H9 (cell line): ENCODE measurements at regions not wholly inside any gene's neighbourhood (a gene's known extent, or its start where the extent isn't known, plus 50 kb on each side); places are given as distances from the start of the nearest gene placed in this dataset.
A peak's percentile ranks its signal among the peaks of the same experiment; 100 is the strongest.

Experiments used
- DNase-seq: peaks from one replicate; pipeline ENCODE4 v3.0.0-alpha.2; 2017
- H2AFZ ChIP-seq: one replicate; pipeline ENCODE4 v1.6.1; 2013; ENCODE audit warnings: mild to moderate bottlenecking, low read length, control low read depth, moderate library complexity
- H2AK5ac ChIP-seq: 2 replicates; pipeline ENCODE4 v1.6.1; 2013; ENCODE audit warnings: low read length, control low read depth, mixed read lengths; ENCODE audit not compliant: insufficient read length
- H2BK120ac ChIP-seq: one replicate; pipeline ENCODE4 v1.6.1; 2013; ENCODE audit warnings: low read depth, mild to moderate bottlenecking, low read length, control low read depth, inconsistent platforms; ENCODE audit not compliant: poor library complexity, severe bottlenecking
- H2BK12ac ChIP-seq: 2 replicates; pipeline ENCODE4 v1.6.1; 2013; ENCODE audit warnings: low read length, control low read depth, mixed read lengths, low read depth; ENCODE audit not compliant: insufficient read length
- H2BK15ac ChIP-seq: 2 replicates; pipeline ENCODE4 v1.6.1; 2013; ENCODE audit warnings: low read depth, low read length, control low read depth
- H2BK20ac ChIP-seq: one replicate; pipeline ENCODE4 v1.6.1; 2013; ENCODE audit warnings: low read depth, mild to moderate bottlenecking, low read length, control low read depth, inconsistent platforms; ENCODE audit not compliant: poor library complexity, severe bottlenecking
- H2BK5ac ChIP-seq: 2 replicates; pipeline ENCODE4 v1.6.1; 2013; ENCODE audit warnings: low read length, control low read depth, mixed read lengths; ENCODE audit not compliant: insufficient read length
- H3K14ac ChIP-seq: 2 replicates; pipeline ENCODE4 v1.6.1; 2013; ENCODE audit warnings: low read length, control low read depth; ENCODE audit not compliant: insufficient read depth
- H3K18ac ChIP-seq: 2 replicates; pipeline ENCODE4 v1.6.1; 2013; ENCODE audit warnings: low read depth, mild to moderate bottlenecking, mixed read lengths, low read length, control low read depth; ENCODE audit not compliant: insufficient read length
- H3K23ac ChIP-seq: 2 replicates; pipeline ENCODE4 v1.6.1; 2013; ENCODE audit warnings: low read length, control low read depth, mixed read lengths, low read depth; ENCODE audit not compliant: insufficient read length
- H3K23me2 ChIP-seq: 2 replicates; pipeline ENCODE4 v1.6.1; 2013; ENCODE audit warnings: low read depth, mild to moderate bottlenecking, mixed read lengths, low read length, control low read depth; ENCODE audit not compliant: insufficient read length, poor library complexity, severe bottlenecking
- H3K27ac ChIP-seq: 2 replicates; pipeline ENCODE4 v1.5.1; 2013; ENCODE audit warnings: low read length, control low read depth, mixed read lengths, low read depth; ENCODE audit not compliant: insufficient read length
- H3K27me3 ChIP-seq: 2 replicates; pipeline ENCODE4 v1.6.1; 2013; ENCODE audit warnings: low read length, control low read depth, inconsistent platforms; ENCODE audit not compliant: insufficient read depth
- H3K4ac ChIP-seq: 2 replicates; pipeline ENCODE4 v1.6.1; 2013; ENCODE audit warnings: low read depth, mild to moderate bottlenecking, control low read depth, inconsistent platforms, low read length, moderate library complexity
- H3K4me1 ChIP-seq: 2 replicates; pipeline ENCODE4 v1.6.1; 2013; ENCODE audit warnings: low read length, control low read depth, inconsistent platforms; ENCODE audit not compliant: insufficient read depth
- H3K4me2 ChIP-seq: 2 replicates; pipeline ENCODE4 v1.6.1; 2013; ENCODE audit warnings: low read length, control low read depth, mixed read lengths; ENCODE audit not compliant: insufficient read length, insufficient read depth
- H3K56ac ChIP-seq: 2 replicates; pipeline ENCODE4 v1.6.1; 2013; ENCODE audit warnings: low read depth, mild to moderate bottlenecking, mixed read lengths, low read length, control low read depth; ENCODE audit not compliant: insufficient read length
- H3K79me1 ChIP-seq: 2 replicates; pipeline ENCODE4 v1.6.1; 2013; ENCODE audit warnings: low read depth, mild to moderate bottlenecking, moderate library complexity, low read length, control low read depth, inconsistent platforms; ENCODE audit not compliant: insufficient read depth, poor library complexity, severe bottlenecking
- H3K79me2 ChIP-seq: 2 replicates; pipeline ENCODE4 v1.6.1; 2013; ENCODE audit warnings: low read length, control low read depth, inconsistent platforms; ENCODE audit not compliant: insufficient read depth
- H3K9ac ChIP-seq: 2 replicates; pipeline ENCODE4 v1.6.1; 2013; ENCODE audit warnings: low read length, control low read depth, mixed read lengths; ENCODE audit not compliant: insufficient read length; ENCODE audit errors: extremely low read depth
- H3K9me3 ChIP-seq: one replicate; pipeline ENCODE4 v1.6.1; 2013; ENCODE audit warnings: low read depth, low read length, inconsistent platforms; ENCODE audit not compliant: control insufficient read depth
- H3T11ph ChIP-seq: one replicate; pipeline ENCODE4 v1.6.1; 2013; ENCODE audit warnings: mild to moderate bottlenecking, low read length, control low read depth, inconsistent platforms
- H4K20me1 ChIP-seq: one replicate; pipeline ENCODE4 v1.6.1; 2013; ENCODE audit not compliant: control insufficient read depth, insufficient read length, insufficient read depth
- H4K5ac ChIP-seq: 2 replicates; pipeline ENCODE4 v1.6.1; 2013; ENCODE audit warnings: low read depth, mild to moderate bottlenecking, mixed read lengths, low read length, control low read depth; ENCODE audit not compliant: insufficient read length
- H4K8ac ChIP-seq: replicated peaks from 2 replicates; pipeline ENCODE4 v1.6.1; 2013; ENCODE audit warnings: low read length, control low read depth, mixed read lengths, low read depth; ENCODE audit not compliant: insufficient read length
- H4K91ac ChIP-seq: 2 replicates; pipeline ENCODE4 v1.6.1; 2013; ENCODE audit warnings: low read depth, mild to moderate bottlenecking, moderate library complexity, mixed read lengths, low read length, control low read depth; ENCODE audit not compliant: insufficient read length
- H3K27ac Mint-ChIP-seq, 3 experiments: 2 replicates in 2 of 3; 3 replicates in 1 of 3; pipeline ENCODE4 v1.8.0; 2020 to 2021; ENCODE audit warnings: mixed read lengths in 3 of 3, mild to moderate bottlenecking in 1 of 3, moderate library complexity in 1 of 3
- H3K27me3 Mint-ChIP-seq: 2 replicates; pipeline ENCODE4 v1.8.0; 2021; ENCODE audit warnings: low read depth, mild to moderate bottlenecking, moderate library complexity, mixed read lengths
- H3K36me3 Mint-ChIP-seq, 3 experiments: 2 replicates in 2 of 3; 3 replicates in 1 of 3; pipeline ENCODE4 v1.8.0; 2020 to 2021; ENCODE audit warnings: low read depth in 3 of 3, mixed read lengths in 3 of 3; ENCODE audit not compliant: insufficient read depth in 1 of 3
- H3K4me1 Mint-ChIP-seq, 2 experiments: 2 replicates each; pipeline ENCODE4 v1.8.0; 2020; ENCODE audit warnings: mixed read lengths in 2 of 2
- H3K4me3 Mint-ChIP-seq, 2 experiments: 2 replicates in 1 of 2; 3 replicates in 1 of 2; pipeline ENCODE4 v1.8.0; 2020 to 2021; ENCODE audit warnings: mild to moderate bottlenecking in 2 of 2, mixed read lengths in 2 of 2, moderate library complexity in 1 of 2
- H3K9me3 Mint-ChIP-seq, 2 experiments: 2 replicates in 1 of 2; 3 replicates in 1 of 2; pipeline ENCODE4 v1.8.0; 2020; ENCODE audit warnings: mild to moderate bottlenecking in 2 of 2, mixed read lengths in 2 of 2, moderate library complexity in 1 of 2
- WGBS: extraction: QIAGEN DNeasy Blood & Tissue Kit; methylation state at CpG from one replicate; pipeline ENCODE4 v1.1.7; 2013; ENCODE audit warnings: missing lambda C conversion rate, low lambda C conversion rate, mixed read lengths; ENCODE audit not compliant: insufficient read length; ENCODE audit errors: extremely low coverage; 5-methylcytosine and 5-hydroxymethylcytosine counted together
- TF ChIP-seq, protein P1 (sequence below): fragments of 200-600 bp; sonication (generic); conservative IDR thresholded peaks from 3 replicates; pipeline ENCODE4 v1.8.0; 2021; ENCODE audit warnings: antibody characterized with exemption, mild to moderate bottlenecking

DNA sequence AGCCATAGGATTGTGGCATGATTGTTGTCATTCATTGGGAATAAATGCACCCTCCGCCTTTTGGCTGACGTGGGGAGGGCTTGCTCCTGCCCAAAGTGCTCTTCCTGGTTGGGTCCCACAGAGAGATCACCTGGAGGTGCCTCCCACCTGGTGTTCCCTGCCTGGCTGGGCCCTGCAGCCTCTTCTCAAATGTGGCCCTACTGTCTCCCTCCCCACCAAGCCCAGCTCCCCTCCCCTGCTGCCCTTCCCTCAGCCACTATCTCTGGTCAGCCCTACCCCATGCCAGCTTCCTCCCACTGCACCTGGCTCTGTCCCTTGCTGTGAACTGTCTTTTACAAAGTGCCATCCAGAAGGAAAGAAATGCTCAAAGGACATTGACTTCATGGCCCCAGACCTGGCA, 173.4 kb downstream of the GLI2 start:
- H2BK15ac ChIP-seq: no peak overlapping the region
- H3K79me2 ChIP-seq: peaks cover 2% of the 10 kb centered on the region; the same call in 1 of the 2 replicates
- TF ChIP-seq, protein P1, sequence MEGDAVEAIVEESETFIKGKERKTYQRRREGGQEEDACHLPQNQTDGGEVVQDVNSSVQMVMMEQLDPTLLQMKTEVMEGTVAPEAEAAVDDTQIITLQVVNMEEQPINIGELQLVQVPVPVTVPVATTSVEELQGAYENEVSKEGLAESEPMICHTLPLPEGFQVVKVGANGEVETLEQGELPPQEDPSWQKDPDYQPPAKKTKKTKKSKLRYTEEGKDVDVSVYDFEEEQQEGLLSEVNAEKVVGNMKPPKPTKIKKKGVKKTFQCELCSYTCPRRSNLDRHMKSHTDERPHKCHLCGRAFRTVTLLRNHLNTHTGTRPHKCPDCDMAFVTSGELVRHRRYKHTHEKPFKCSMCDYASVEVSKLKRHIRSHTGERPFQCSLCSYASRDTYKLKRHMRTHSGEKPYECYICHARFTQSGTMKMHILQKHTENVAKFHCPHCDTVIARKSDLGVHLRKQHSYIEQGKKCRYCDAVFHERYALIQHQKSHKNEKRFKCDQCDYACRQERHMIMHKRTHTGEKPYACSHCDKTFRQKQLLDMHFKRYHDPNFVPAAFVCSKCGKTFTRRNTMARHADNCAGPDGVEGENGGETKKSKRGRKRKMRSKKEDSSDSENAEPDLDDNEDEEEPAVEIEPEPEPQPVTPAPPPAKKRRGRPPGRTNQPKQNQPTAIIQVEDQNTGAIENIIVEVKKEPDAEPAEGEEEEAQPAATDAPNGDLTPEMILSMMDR: no peak
- H2AFZ ChIP-seq: no peak overlapping the region
- H4K8ac ChIP-seq: no peak overlapping the region
- no peak overlapping the region for H3K9ac ChIP-seq
- no peaks in the 10 kb centered on the region for H3K23me2 ChIP-seq
- no peak for DNase-seq
- no peak overlapping the region for H3K23ac ChIP-seq
- WGBS: no CpG with 5 or more reads among the region's 2 CpGs
- no peak overlapping the region for H2BK5ac ChIP-seq
- H2BK120ac ChIP-seq: no peak overlapping the region
- H3T11ph ChIP-seq: no peak overlapping the region
- H3K18ac ChIP-seq: no peak overlapping the region
- no peak overlapping the region for H3K56ac ChIP-seq
- H3K27me3 ChIP-seq: no peaks in the 10 kb centered on the region
- no peak overlapping the region for H3K4ac ChIP-seq
- no peaks in the 10 kb centered on the region for H3K79me1 ChIP-seq
- Mint-ChIP-seq H3K4me1 (peaks cover 18 to 31% of the 10 kb centered on the region in 2 experiments), H3K36me3 (peaks cover 7 to 13% (median 8%) of the 10 kb centered on the region in 3 experiments; a peak in 5 of 7 replicates), H3K27ac (peak overlapping the region in 2 of 3 experiments; percentile 64 to 87; a peak in 2 of 7 replicates), H3K27me3 (no peaks in the 10 kb centered on the region; the same call in 1 of the 2 replicates), H3K4me3 (no peak overlapping the region), H3K9me3 (no peaks in the 10 kb centered on the region)
- no peak overlapping the region for H2BK12ac ChIP-seq
- no peak overlapping the region for H4K91ac ChIP-seq
- peaks cover 2% of the 10 kb centered on the region for H4K20me1 ChIP-seq
- no peaks in the 10 kb centered on the region for H3K9me3 ChIP-seq
- no peak overlapping the region for H3K4me2 ChIP-seq
- H3K27ac ChIP-seq: no peak overlapping the region
- no peak overlapping the region for H2AK5ac ChIP-seq
- peaks cover 7% of the 10 kb centered on the region for H3K4me1 ChIP-seq
- no peak overlapping the region for H4K5ac ChIP-seq
- H3K14ac ChIP-seq: no peak overlapping the region
- H2BK20ac ChIP-seq: no peak overlapping the region
